Mucosa of rectum (tissue), 2 donors: ENCODE measurements at regions not wholly inside any gene's neighbourhood (a gene's known extent, or its start where the extent isn't known, plus 50 kb on each side); places are given as distances from the start of the nearest gene placed in this dataset.

Experiments
- H3K27ac ChIP-seq, 2 donors: one replicate each; pipeline ENCODE4 v1.7.0; 2013; ENCODE audit warnings: inconsistent platforms in 2 of 2, low read depth in 2 of 2, low read length in 2 of 2
- H3K27me3 ChIP-seq, 2 donors: one replicate each; pipeline ENCODE4 v1.7.0; 2013; ENCODE audit warnings: low read length in 2 of 2; ENCODE audit not compliant: control insufficient read depth in 2 of 2, insufficient read depth in 2 of 2
- H3K36me3 ChIP-seq, 2 donors: one replicate each; pipeline ENCODE4 v1.7.0; 2013; ENCODE audit warnings: low read length in 2 of 2; ENCODE audit not compliant: control insufficient read depth in 2 of 2, insufficient read depth in 2 of 2
- H3K4me1 ChIP-seq, 2 donors: one replicate each; pipeline ENCODE4 v1.7.0; 2013; ENCODE audit warnings: low read length in 2 of 2, mild to moderate bottlenecking in 1 of 2; ENCODE audit not compliant: control insufficient read depth in 2 of 2, insufficient read depth in 2 of 2
- H3K4me3 ChIP-seq, 2 donors: one replicate each; pipeline ENCODE4 v1.7.0; 2013; ENCODE audit warnings: low read length in 2 of 2
- H3K9ac ChIP-seq, 2 donors: one replicate each; pipeline ENCODE4 v1.7.0; 2013; ENCODE audit warnings: low read length in 2 of 2, low read depth in 1 of 2, mild to moderate bottlenecking in 1 of 2
- H3K9me3 ChIP-seq, 2 donors: one replicate each; pipeline ENCODE4 v1.7.0; 2013; ENCODE audit warnings: low read length in 2 of 2; ENCODE audit not compliant: control insufficient read depth in 2 of 2
- donor health status: healthy.
- donor health status: Normal muscosa, but diverticular disease.

DNA sequence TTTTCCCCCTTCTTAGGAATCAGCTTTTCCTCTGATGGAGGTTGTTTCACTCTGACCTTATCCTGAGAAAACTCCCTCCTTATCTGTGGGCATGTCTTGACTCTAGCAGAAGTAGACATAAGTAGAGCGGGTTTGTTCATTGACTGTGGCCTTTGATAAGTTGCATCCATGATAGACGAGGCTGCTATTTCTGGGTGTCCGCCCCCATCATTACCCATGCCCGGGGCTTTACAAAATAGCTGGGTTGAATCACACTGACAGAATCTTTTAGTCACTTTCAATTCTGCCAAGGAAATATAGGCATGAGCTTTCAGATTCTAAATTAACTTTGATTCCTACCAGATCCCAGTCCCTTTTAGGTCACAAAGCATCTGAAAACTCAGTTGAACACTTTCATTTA is 223.8 kb downstream of the SEC61B start:
- Histone ChIP-seq H3K36me3 (no peaks in the 10 kb centered on the region), H3K27ac (no peak overlapping the region), H3K4me1 (no peaks in the 10 kb centered on the region), H3K4me3 (no peak overlapping the region), H3K9me3 (no peaks in the 10 kb centered on the region), H3K27me3 (no peaks in the 10 kb centered on the region), H3K9ac (no peak overlapping the region)

DNA sequence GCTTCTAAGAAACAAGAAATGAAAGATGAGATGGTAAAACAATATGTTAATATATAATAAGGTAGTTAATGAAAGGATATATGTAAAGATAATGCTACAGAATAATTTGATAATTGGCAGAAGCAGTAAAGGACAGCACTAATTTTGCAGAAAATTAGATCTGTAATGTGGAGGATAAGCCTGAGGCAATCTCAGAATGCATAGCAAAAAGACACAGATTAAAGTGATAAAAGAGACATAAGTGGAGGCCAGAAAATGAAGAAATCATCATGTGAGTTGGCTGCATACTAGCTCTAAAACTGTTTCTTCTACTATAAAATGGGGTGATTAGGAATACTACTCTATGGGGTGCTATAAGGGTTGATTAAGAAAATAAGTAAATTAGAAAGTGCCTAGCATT is 225.9 kb downstream of the SEC61B start:
- Histone ChIP-seq H3K27me3 (no peaks in the 10 kb centered on the region), H3K27ac (no peak overlapping the region), H3K36me3 (no peaks in the 10 kb centered on the region), H3K9me3 (no peaks in the 10 kb centered on the region), H3K4me3 (no peak overlapping the region), H3K4me1 (no peaks in the 10 kb centered on the region), H3K9ac (no peak overlapping the region)

DNA sequence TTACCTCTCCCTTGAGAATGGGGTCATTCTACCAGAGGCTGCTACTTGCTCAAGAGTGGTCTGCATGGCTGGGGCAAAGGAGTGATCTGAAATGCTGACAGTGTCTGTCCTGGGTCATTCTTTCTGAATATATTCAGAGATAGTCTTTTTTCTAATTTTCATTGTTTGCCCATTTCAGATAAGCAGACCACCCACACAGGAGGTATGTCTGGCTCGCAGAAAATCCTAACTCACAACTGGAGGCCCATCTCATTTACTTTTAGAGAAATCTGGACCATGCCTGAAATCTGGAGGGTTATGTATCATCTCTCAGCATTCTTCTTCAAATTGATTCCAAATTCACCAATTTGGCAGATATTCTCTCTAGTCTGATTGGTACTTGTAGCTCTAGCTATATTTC is 227.6 kb downstream of the SEC61B start:
- Histone ChIP-seq H3K4me3 (no peak overlapping the region), H3K9me3 (no peaks in the 10 kb centered on the region), H3K27ac (no peak overlapping the region), H3K36me3 (no peaks in the 10 kb centered on the region), H3K9ac (no peak overlapping the region), H3K27me3 (no peaks in the 10 kb centered on the region), H3K4me1 (no peaks in the 10 kb centered on the region)

DNA sequence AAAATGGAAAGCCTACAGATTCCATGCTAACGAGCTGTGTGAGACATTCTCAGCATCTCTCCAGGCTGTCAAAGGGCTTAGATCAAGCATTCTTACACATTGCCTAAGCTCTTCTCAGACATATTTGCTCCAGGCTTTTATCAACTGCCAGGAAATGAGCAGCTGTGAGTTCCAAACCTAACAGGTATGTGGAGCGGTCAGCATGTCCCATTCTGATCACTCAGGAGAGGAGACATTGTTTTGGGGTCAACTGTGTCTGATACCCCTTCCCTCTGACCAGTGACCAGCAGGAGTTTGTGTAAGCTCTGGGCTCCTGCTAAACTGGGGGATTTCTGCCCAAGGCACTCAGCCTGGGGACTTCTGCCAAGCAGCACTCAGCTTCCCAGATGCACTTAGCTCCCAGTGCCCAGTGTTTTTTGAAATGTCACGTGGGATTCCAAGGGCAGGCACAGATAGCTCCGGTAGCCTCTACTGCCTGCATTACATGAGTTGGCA is 229.1 kb downstream of the SEC61B start:
- H3K4me3 ChIP-seq, result no peak overlapping the region
- no peaks in the 10 kb centered on the region for H3K27me3 ChIP-seq
- no peak overlapping the region for H3K9ac ChIP-seq
- H3K4me1 ChIP-seq, result no peaks in the 10 kb centered on the region
- no peak overlapping the region for H3K27ac ChIP-seq
- no peaks in the 10 kb centered on the region for H3K36me3 ChIP-seq
- no peaks in the 10 kb centered on the region for H3K9me3 ChIP-seq

DNA sequence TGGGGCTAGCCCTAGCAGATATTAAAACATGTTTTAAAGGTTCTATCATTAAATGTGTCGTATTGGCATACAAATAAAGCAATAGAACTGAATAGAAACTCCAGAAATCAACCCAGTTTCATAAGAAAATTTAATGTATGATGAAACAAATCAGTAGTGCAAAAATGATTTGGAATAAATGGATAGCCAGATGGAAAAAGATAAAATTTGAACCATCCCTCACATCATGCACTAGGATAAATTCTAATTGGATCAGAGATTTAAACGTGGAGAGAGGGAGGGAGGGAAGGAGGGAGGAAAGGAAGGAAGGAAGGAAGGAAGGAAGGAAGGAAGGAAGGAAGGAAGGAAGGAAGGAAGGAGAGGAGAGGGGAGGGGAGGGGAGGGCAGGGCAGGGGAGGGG is 235.3 kb downstream of the SEC61B start:
- Histone ChIP-seq H3K36me3 (no peaks in the 10 kb centered on the region), H3K27me3 (no peaks in the 10 kb centered on the region), H3K9me3 (no peaks in the 10 kb centered on the region), H3K27ac (no peak overlapping the region), H3K9ac (no peak overlapping the region), H3K4me3 (no peak overlapping the region), H3K4me1 (no peaks in the 10 kb centered on the region)

DNA sequence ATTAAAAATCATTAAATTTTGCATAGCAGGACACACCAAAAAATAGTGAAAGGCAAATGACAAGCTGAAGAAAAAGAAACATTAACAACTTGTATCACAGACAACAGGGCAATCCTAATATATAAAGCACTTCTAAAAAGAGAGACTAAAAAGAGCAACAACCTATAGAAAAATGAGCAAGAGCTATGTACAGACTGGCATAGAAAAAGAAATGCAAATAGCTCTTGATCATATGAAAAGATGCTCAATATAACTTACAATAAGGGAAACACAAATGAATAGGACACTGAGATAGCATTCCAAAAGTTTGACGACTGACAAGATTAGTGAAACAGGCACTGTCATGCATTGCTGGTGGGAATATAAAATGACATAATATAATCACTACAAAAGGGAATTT is 235.9 kb downstream of the SEC61B start:
- no peak overlapping the region for H3K27ac ChIP-seq

DNA sequence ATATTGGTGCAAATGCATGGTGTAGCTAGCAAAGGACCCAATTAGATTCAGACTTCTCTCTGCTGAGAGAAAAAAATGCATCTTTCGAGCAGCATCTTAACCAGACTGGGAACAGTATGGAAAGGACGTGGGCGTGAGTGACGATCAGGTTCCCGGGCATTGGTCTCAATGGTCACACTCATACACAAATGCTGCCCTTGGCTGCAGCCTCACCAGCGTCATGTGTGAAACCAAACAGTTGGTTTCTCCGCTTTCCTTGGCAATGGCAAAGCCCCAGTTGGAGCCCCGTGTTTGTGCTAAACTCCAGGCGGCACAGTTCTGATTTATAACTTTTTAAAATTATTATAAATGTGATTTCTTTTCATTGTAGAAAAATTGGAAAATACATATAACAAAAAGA is 237.8 kb downstream of the SEC61B start:
- H3K9ac ChIP-seq, result no peak overlapping the region
- H3K9me3 ChIP-seq, result no peaks in the 10 kb centered on the region

More for the DNA sequence above, 235.9 kb downstream of the SEC61B start:
- Histone ChIP-seq H3K4me1 (no peaks in the 10 kb centered on the region), H3K9me3 (no peaks in the 10 kb centered on the region), H3K4me3 (no peak overlapping the region), H3K36me3 (no peaks in the 10 kb centered on the region), H3K9ac (no peak overlapping the region), H3K27me3 (no peaks in the 10 kb centered on the region)

DNA sequence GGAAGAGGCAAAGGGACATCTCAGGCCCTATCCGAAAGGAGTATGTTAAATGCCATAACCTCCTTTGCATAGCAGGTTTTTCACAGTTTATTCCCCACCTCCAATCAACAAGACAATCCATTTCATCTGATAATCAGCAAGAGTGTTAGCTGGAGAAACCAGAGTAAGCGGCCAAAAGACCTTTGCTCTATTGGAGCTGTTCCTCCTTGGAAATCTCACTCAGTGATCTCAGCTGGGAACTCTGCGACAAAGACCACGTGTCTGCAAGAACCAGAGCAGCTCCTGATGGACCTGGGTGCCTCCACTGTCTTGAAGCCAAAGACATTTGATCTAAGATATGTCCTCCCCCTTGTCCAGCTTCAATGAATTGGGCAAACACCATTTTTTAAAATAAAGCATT is 241.0 kb downstream of the SEC61B start:
- Histone ChIP-seq H3K9ac (no peak overlapping the region), H3K4me1 (no peaks in the 10 kb centered on the region), H3K27ac (no peak overlapping the region), H3K9me3 (no peaks in the 10 kb centered on the region), H3K27me3 (no peaks in the 10 kb centered on the region), H3K36me3 (no peaks in the 10 kb centered on the region), H3K4me3 (no peak overlapping the region)

More for the DNA sequence above, 237.8 kb downstream of the SEC61B start:
- Histone ChIP-seq H3K4me1 (no peaks in the 10 kb centered on the region), H3K27ac (no peak overlapping the region), H3K4me3 (no peak overlapping the region), H3K27me3 (no peaks in the 10 kb centered on the region), H3K36me3 (no peaks in the 10 kb centered on the region)

DNA sequence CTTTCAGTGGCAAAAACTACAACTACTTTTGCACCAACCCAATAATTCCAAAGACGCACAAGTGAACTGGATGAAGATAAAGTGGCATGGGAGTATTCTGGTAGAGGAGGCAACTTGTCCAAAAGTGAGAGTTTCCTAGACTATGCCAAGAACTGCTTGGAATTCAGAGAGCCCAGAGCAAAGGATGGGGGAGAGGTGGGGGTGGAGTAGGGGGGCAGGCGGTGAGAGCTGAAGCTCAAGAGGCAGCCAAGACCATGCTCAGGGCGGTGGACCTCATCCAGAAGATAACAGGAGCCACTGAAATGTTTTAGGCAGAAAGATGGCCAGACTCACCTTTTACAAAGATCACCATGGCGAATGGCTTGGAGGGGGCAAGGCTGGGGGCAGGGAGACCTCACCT is 242.5 kb downstream of the SEC61B start:
- Histone ChIP-seq H3K4me3 (no peak overlapping the region), H3K27ac (no peak overlapping the region), H3K9ac (no peak overlapping the region), H3K36me3 (no peaks in the 10 kb centered on the region), H3K9me3 (no peaks in the 10 kb centered on the region), H3K27me3 (no peaks in the 10 kb centered on the region), H3K4me1 (no peaks in the 10 kb centered on the region)

DNA sequence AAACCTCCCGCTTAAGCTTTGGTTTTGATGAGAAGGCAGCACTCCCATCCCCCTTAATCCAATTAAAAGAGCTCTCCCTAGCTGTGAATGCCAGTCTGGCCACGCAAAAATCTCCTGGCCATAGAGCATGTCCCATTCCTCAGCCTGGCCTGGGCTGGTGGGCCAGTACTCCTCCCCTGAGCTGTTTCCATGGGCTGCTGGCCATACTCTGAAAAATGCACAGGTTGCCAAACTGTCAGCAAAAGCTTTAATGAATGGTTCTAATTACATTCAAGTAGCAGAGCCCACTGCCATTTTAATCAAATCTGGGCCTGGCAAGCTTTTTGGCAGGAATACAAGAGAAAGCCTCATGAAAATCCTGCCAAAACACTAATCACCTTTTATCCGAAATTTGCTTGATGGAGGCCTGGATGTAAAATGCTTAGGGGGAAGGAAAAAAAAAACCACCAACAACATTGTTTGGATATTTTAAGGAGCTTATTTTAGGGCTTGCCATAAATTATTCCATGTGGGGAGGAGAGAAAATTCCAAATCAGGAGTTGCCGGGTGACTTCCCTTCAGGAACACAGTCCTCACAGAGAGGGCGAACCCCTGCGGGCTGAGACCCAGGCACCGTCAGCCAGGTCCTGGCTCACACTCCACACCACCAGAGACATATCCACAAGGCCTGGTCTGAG is 243.3 kb downstream of the SEC61B start:
- no peaks in the 10 kb centered on the region for H3K27me3 ChIP-seq
- H3K36me3 ChIP-seq, result no peaks in the 10 kb centered on the region
- H3K4me3 ChIP-seq, result no peak overlapping the region
- no peaks in the 10 kb centered on the region for H3K4me1 ChIP-seq
- H3K9me3 ChIP-seq, result no peaks in the 10 kb centered on the region
- no peak overlapping the region for H3K27ac ChIP-seq
- no peak overlapping the region for H3K9ac ChIP-seq
